ENCODE measurements at regions not wholly inside any gene's neighbourhood (a gene's known extent, or its start where the extent isn't known, plus 50 kb on each side); places are given as distances from the start of the nearest gene placed in this dataset.

DNA sequence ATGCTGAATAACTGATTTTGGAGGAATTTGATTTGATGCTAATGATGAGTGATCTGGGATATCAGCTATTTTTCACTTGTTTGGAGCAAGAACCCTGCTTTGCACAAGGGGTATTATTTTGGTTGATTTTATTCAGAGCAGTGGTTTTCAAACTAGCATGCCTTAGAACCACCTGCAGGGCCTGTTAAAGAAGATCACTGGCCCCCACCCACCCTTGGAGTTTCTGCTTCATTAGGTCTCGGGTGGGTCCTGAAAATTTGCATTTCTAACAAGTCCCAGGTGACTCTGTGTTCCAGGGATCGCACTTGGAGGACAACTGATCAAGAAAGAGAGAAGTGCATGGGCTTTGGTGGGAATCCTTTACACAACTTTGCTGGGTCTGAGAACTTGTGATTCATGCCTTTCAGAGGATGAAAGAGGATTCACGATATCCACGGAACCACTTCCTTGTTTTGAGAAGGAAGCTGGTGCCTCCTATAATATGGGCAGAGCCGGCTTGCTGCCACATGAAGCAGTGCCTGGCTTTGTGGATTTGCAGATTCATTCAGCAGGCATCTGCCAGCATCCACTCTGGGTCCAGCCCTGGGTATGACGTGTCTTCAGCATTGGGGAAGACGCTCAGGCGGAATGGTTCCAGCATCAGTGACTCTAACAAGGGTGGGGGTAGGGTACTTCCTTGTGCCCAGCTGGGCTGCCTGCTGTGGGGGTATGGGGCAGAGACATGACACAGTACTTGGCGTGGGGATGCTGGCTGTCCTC is 106.6 kb upstream of the PITX1 start:
- dilution Hi-C loops (cut with MboI; ENCODE audit: extremely low pct_ligation_motif_present, low sequenced_read_pairs) = no loop called here
- CTCF ChIA-PET = no interaction called here
- no peaks in the 10 kb centered on the region for H3K9me3 ChIP-seq (replicated peaks; ENCODE audit: control insufficient read depth, insufficient read depth, low read length)
- H3K36me3 ChIP-seq (ENCODE audit: control insufficient read depth in 2 of 2, extremely low read depth in 1 of 2, insufficient read depth in 2 of 2, low read length in 2 of 2) = no peaks in the 10 kb centered on the region
- no peak overlapping the region for H3K4me2 ChIP-seq (ENCODE audit: insufficient read depth, low read length)
- H3K27me3 ChIP-seq (ENCODE audit: control insufficient read depth in 2 of 2, insufficient read depth in 2 of 2, low read length in 2 of 2) = peaks cover 0 to 13% of the 10 kb centered on the region in 2 experiments
- H3K9ac ChIP-seq (replicated peaks; ENCODE audit: extremely low read depth, insufficient read depth, low read length) = no peak overlapping the region
- POLR2A ChIA-PET = no interaction called here
- no peak overlapping the region for H2AFZ ChIP-seq (ENCODE audit: low read depth, low read length)
- TF ChIP-seq, protein P1, sequence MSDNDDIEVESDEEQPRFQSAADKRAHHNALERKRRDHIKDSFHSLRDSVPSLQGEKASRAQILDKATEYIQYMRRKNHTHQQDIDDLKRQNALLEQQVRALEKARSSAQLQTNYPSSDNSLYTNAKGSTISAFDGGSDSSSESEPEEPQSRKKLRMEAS (IDR thresholded peaks at IDR 0.05; ENCODE audit: insufficient read depth, insufficient read length) = no peak
- TF ChIP-seq, protein P2, sequence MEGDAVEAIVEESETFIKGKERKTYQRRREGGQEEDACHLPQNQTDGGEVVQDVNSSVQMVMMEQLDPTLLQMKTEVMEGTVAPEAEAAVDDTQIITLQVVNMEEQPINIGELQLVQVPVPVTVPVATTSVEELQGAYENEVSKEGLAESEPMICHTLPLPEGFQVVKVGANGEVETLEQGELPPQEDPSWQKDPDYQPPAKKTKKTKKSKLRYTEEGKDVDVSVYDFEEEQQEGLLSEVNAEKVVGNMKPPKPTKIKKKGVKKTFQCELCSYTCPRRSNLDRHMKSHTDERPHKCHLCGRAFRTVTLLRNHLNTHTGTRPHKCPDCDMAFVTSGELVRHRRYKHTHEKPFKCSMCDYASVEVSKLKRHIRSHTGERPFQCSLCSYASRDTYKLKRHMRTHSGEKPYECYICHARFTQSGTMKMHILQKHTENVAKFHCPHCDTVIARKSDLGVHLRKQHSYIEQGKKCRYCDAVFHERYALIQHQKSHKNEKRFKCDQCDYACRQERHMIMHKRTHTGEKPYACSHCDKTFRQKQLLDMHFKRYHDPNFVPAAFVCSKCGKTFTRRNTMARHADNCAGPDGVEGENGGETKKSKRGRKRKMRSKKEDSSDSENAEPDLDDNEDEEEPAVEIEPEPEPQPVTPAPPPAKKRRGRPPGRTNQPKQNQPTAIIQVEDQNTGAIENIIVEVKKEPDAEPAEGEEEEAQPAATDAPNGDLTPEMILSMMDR (IDR thresholded peaks at IDR 0.05; ENCODE audit: extremely low read depth in 1 of 2, insufficient read depth in 1 of 2, low read depth in 1 of 2, low read length in 2 of 2) = no peak
- no peak for TF ChIP-seq POLR2A (IDR thresholded peaks at IDR 0.05; ENCODE audit: low read depth, low read length)
- no peak for TF ChIP-seq MYC (IDR thresholded peaks at IDR 0.05; ENCODE audit: low read depth, low read length)
- no peak for TF ChIP-seq JUN (IDR thresholded peaks at IDR 0.05; ENCODE audit: borderline replicate concordance, insufficient read depth, insufficient read length, low read depth)
- no peak for TF ChIP-seq GATA2 (IDR thresholded peaks at IDR 0.05; ENCODE audit: insufficient read depth, insufficient read length, low read depth, low read length)
- no peak for TF ChIP-seq EZH2 (IDR thresholded peaks at IDR 0.05; ENCODE audit: borderline replicate concordance, low read depth, low read length, severe bottlenecking)
- no peak for TF ChIP-seq FOS (IDR thresholded peaks at IDR 0.05; ENCODE audit: borderline replicate concordance, insufficient read depth, low read length)
- no peak for TF ChIP-seq POLR2AphosphoS5 (IDR thresholded peaks at IDR 0.05; ENCODE audit: insufficient read depth, low read depth, low read length)
- no peaks in the 10 kb centered on the region for H3K9me1 ChIP-seq (replicated peaks; ENCODE audit: control insufficient read depth, extremely low read depth, insufficient read depth, low read length)
- no peaks in the 10 kb centered on the region for H3K4me1 ChIP-seq (ENCODE audit: control insufficient read depth, extremely low read depth, insufficient read depth, low read length)
- intact Hi-C loops (cut with micrococcal nuclease) = no loop called here
- BruUV-seq (replicated peaks) = no TSS peak
- H4K20me1 ChIP-seq (replicated peaks; ENCODE audit: control insufficient read depth, extremely low read depth, insufficient read depth, low read length) = no peaks in the 10 kb centered on the region
- no peak for FAIRE-seq
- H3K4me3 ChIP-seq (replicated peaks in 1 of 3; ENCODE audit: insufficient read depth in 1 of 3, low read depth in 1 of 3, low read length in 3 of 3) = no peak overlapping the region
- no peaks in the 10 kb centered on the region for H3K79me2 ChIP-seq (ENCODE audit: control insufficient read depth, insufficient read depth, low read length)
- DNase-seq (ENCODE audit: low read depth, low spot score) = no peak
- H3K27ac ChIP-seq (ENCODE audit: insufficient read depth, low read depth, low read length) = no peak overlapping the region
